ENCODE measurements at regions not wholly inside any gene's neighbourhood (a gene's known extent, or its start where the extent isn't known, plus 50 kb on each side); places are given as distances from the start of the nearest gene placed in this dataset.

DNA sequence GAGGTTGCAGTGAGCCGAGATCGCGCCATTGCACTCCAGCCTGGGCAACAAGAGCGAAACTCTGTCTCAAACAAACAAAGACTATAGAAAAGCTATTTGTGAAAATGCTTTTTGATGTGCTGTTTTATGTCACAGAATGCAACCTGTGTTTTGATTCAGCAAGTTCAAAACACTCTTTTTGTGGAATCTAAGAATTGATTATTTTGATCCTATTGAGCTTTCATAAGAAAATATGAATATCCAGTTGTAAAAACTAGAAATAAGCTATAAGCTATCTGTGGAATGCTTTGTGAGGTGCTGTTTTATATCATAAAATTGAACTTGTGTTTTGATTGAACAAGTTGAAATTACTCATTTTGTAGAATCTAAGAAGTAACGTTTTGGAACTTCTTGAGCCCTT lies 110.7 kb upstream of the VPREB1 start:
- Histone ChIP-seq H3K4me2 (ENCODE audit: low read length) (no peak overlapping the region), H3K23ac (ENCODE audit: low read length) (no peak overlapping the region), H4K8ac (ENCODE audit: low read depth, low read length) (no peak overlapping the region), H3K27ac (ENCODE audit: low read depth, low read length) (no peak overlapping the region), H3K36me3 (ENCODE audit: control insufficient read depth in 1 of 2, insufficient read depth in 2 of 2, low read length in 2 of 2) (no peaks in the 10 kb centered on the region), H3K9me3 (ENCODE audit: insufficient read depth, low read depth, low read length) (no peaks in the 10 kb centered on the region), H3K4ac (ENCODE audit: low read depth, low read length) (no peak overlapping the region), H3K79me2 (ENCODE audit: control insufficient read depth, insufficient read depth, low read length, poor library complexity) (no peaks in the 10 kb centered on the region), H2BK120ac (ENCODE audit: insufficient read depth, low read length, poor library complexity) (no peak overlapping the region), H3K14ac (ENCODE audit: low read length) (no peak overlapping the region), H4K12ac (ENCODE audit: low read depth, low read length) (no peak overlapping the region), H4K91ac (ENCODE audit: low read depth, low read length) (no peak overlapping the region), H3K18ac (ENCODE audit: low read length) (no peak overlapping the region), H2AFZ (ENCODE audit: insufficient read depth, low read length, poor library complexity) (no peak overlapping the region), H2BK5ac (ENCODE audit: low read depth, low read length, poor library complexity) (no peak overlapping the region), H3K4me1 (ENCODE audit: control insufficient read depth in 1 of 2, insufficient read depth in 2 of 2, low read length in 2 of 2) (no peaks in the 10 kb centered on the region), H3K9ac (ENCODE audit: low read length) (no peak overlapping the region), H3K79me1 (ENCODE audit: low read length) (no peaks in the 10 kb centered on the region), H3K27me3 (ENCODE audit: insufficient read depth, low read length) (no peaks in the 10 kb centered on the region), H3K4me3 (ENCODE audit: low read depth, low read length) (no peak overlapping the region), H2AK5ac (ENCODE audit: low read length) (no peak overlapping the region), H2BK12ac (ENCODE audit: low read length) (no peak overlapping the region)
- no peak for DNase-seq
- WGBS (ENCODE audit: extremely low coverage, insufficient coverage, insufficient read length): no CpG with 5 or more reads among the region's 5 CpGs

DNA sequence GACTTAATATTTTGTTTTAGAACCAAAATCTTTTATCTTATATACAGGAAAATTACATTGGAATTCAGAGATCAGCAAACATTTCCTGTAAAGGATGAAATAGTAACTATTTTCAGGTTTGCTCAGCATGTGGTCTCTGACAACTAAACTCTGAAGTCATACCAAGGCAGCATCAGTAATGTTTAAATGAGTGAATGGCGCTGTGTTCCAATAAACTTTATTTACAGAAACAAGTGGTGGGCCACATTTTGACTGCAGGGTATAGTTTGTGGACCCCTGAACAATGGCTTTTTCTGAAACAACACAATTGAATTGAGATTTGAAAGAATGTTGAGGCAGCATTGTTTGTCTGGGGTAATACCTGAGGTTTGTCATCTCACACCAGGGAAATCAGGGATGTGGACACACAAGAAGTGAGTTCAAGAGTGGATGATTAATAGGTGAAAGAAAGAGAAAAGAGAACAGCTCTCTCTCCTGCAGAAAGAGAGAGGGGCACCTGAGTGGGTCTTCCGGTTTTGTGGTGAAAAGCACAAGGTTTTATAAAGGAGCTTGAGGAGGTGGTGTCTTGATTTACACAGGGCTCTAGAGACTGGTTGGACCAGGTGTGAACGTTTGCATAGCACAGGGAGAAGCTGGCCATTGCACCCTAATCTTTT lies 113.5 kb upstream of the VPREB1 start:
- Histone ChIP-seq H3K27ac (ENCODE audit: low read depth, low read length) (no peak overlapping the region), H3K4me3 (ENCODE audit: low read depth, low read length) (no peak overlapping the region), H3K36me3 (ENCODE audit: control insufficient read depth in 1 of 2, insufficient read depth in 2 of 2, low read length in 2 of 2) (no peaks in the 10 kb centered on the region), H2BK12ac (ENCODE audit: low read length) (no peak overlapping the region), H2AFZ (ENCODE audit: insufficient read depth, low read length, poor library complexity) (no peak overlapping the region), H3K27me3 (ENCODE audit: insufficient read depth, low read length) (no peaks in the 10 kb centered on the region), H3K4ac (ENCODE audit: low read depth, low read length) (no peak overlapping the region), H3K14ac (ENCODE audit: low read length) (no peak overlapping the region), H3K9me3 (ENCODE audit: insufficient read depth, low read depth, low read length) (no peaks in the 10 kb centered on the region), H2BK120ac (ENCODE audit: insufficient read depth, low read length, poor library complexity) (no peak overlapping the region), H2BK5ac (ENCODE audit: low read depth, low read length, poor library complexity) (no peak overlapping the region), H4K12ac (ENCODE audit: low read depth, low read length) (no peak overlapping the region), H3K79me2 (ENCODE audit: control insufficient read depth, insufficient read depth, low read length, poor library complexity) (no peaks in the 10 kb centered on the region), H3K79me1 (ENCODE audit: low read length) (no peaks in the 10 kb centered on the region), H4K91ac (ENCODE audit: low read depth, low read length) (no peak overlapping the region), H4K8ac (ENCODE audit: low read depth, low read length) (no peak overlapping the region), H3K4me2 (ENCODE audit: low read length) (no peak overlapping the region), H2AK5ac (ENCODE audit: low read length) (no peak overlapping the region), H3K23ac (ENCODE audit: low read length) (no peak overlapping the region), H3K4me1 (ENCODE audit: control insufficient read depth in 1 of 2, insufficient read depth in 2 of 2, low read length in 2 of 2) (no peaks in the 10 kb centered on the region), H3K18ac (ENCODE audit: low read length) (no peak overlapping the region), H3K9ac (ENCODE audit: low read length) (no peak overlapping the region)
- WGBS (ENCODE audit: extremely low coverage, insufficient coverage, insufficient read length): no CpG with 5 or more reads among the region's 3 CpGs
- no peak for DNase-seq

DNA sequence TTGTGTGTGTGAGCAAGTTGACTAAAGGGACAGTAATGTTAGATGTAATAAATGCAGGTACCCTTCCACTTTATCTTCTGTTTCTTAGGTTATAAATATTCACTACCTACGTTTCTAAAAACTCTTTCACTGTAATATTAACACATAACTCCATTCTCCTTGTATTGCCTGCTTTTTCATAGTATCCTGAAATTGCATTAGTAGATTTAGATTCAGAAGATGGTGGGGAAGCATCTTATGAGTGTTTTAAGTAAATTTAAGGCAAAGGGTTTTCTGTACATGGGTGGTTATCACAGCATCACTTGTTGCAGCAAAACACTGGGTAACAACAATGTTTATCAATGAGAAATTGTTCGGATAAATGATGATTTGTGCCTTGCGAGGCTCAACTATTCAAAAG lies 115.2 kb upstream of the VPREB1 start:
- Histone ChIP-seq H3K4me2 (ENCODE audit: low read length) (no peak overlapping the region), H4K8ac (ENCODE audit: low read depth, low read length) (no peak overlapping the region), H3K23ac (ENCODE audit: low read length) (no peak overlapping the region), H3K79me1 (ENCODE audit: low read length) (no peaks in the 10 kb centered on the region), H2BK5ac (ENCODE audit: low read depth, low read length, poor library complexity) (no peak overlapping the region), H3K27ac (ENCODE audit: low read depth, low read length) (no peak overlapping the region), H3K18ac (ENCODE audit: low read length) (no peak overlapping the region), H2BK12ac (ENCODE audit: low read length) (no peak overlapping the region), H3K27me3 (ENCODE audit: insufficient read depth, low read length) (no peaks in the 10 kb centered on the region), H3K9ac (ENCODE audit: low read length) (no peak overlapping the region), H4K91ac (ENCODE audit: low read depth, low read length) (no peak overlapping the region), H3K4ac (ENCODE audit: low read depth, low read length) (no peak overlapping the region), H3K4me3 (ENCODE audit: low read depth, low read length) (no peak overlapping the region), H3K9me3 (ENCODE audit: insufficient read depth, low read depth, low read length) (peaks cover 2% of the 10 kb centered on the region), H3K36me3 (ENCODE audit: control insufficient read depth in 1 of 2, insufficient read depth in 2 of 2, low read length in 2 of 2) (no peaks in the 10 kb centered on the region), H2BK120ac (ENCODE audit: insufficient read depth, low read length, poor library complexity) (no peak overlapping the region), H3K4me1 (ENCODE audit: control insufficient read depth in 1 of 2, insufficient read depth in 2 of 2, low read length in 2 of 2) (no peaks in the 10 kb centered on the region), H3K79me2 (ENCODE audit: control insufficient read depth, insufficient read depth, low read length, poor library complexity) (no peaks in the 10 kb centered on the region), H2AK5ac (ENCODE audit: low read length) (no peak overlapping the region), H3K14ac (ENCODE audit: low read length) (no peak overlapping the region), H2AFZ (ENCODE audit: insufficient read depth, low read length, poor library complexity) (no peak overlapping the region), H4K12ac (ENCODE audit: low read depth, low read length) (no peak overlapping the region)
- no peak for DNase-seq
- 100% methylated on average over 1 of the region's 3 CpGs for WGBS (ENCODE audit: extremely low coverage, insufficient coverage, insufficient read length)

DNA sequence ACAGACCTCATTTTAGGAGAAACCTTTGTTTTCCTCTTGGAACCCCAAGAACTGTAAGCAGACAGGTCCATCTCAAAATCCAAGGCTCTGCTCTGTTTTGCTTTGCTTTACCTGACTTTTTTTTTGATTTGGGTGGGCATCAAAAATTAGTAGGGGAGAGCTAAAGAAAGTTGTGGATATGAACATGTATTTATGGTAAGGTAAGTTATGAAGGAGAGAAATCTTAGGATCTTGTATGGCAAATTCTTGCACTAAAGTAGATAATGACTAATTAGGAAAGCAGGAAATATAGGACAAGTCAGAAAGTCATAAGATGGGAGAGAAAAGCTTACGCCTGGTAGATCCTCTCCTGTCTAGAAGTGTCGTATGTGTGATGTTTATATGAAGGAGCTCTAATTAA lies 116.1 kb upstream of the VPREB1 start:
- Histone ChIP-seq H3K9ac (ENCODE audit: low read length) (no peak overlapping the region), H3K4me1 (ENCODE audit: control insufficient read depth in 1 of 2, insufficient read depth in 2 of 2, low read length in 2 of 2) (no peaks in the 10 kb centered on the region), H4K12ac (ENCODE audit: low read depth, low read length) (no peak overlapping the region), H3K27ac (ENCODE audit: low read depth, low read length) (no peak overlapping the region), H3K4me2 (ENCODE audit: low read length) (no peak overlapping the region), H3K4ac (ENCODE audit: low read depth, low read length) (no peak overlapping the region), H3K23ac (ENCODE audit: low read length) (no peak overlapping the region), H3K36me3 (ENCODE audit: control insufficient read depth in 1 of 2, insufficient read depth in 2 of 2, low read length in 2 of 2) (no peaks in the 10 kb centered on the region), H2AFZ (ENCODE audit: insufficient read depth, low read length, poor library complexity) (no peak overlapping the region), H2BK120ac (ENCODE audit: insufficient read depth, low read length, poor library complexity) (no peak overlapping the region), H3K79me2 (ENCODE audit: control insufficient read depth, insufficient read depth, low read length, poor library complexity) (no peaks in the 10 kb centered on the region), H4K91ac (ENCODE audit: low read depth, low read length) (no peak overlapping the region), H3K79me1 (ENCODE audit: low read length) (no peaks in the 10 kb centered on the region), H3K4me3 (ENCODE audit: low read depth, low read length) (no peak overlapping the region), H3K14ac (ENCODE audit: low read length) (no peak overlapping the region), H3K18ac (ENCODE audit: low read length) (no peak overlapping the region), H2BK5ac (ENCODE audit: low read depth, low read length, poor library complexity) (no peak overlapping the region), H2BK12ac (ENCODE audit: low read length) (no peak overlapping the region), H3K9me3 (ENCODE audit: insufficient read depth, low read depth, low read length) (peaks cover 2% of the 10 kb centered on the region), H3K27me3 (ENCODE audit: insufficient read depth, low read length) (no peaks in the 10 kb centered on the region), H2AK5ac (ENCODE audit: low read length) (no peak overlapping the region), H4K8ac (ENCODE audit: low read depth, low read length) (no peak overlapping the region)
- no CpG with 5 or more reads among the region's 2 CpGs for WGBS (ENCODE audit: extremely low coverage, insufficient coverage, insufficient read length)
- no peak for DNase-seq

Data from trophoblast cell (in vitro differentiated cells and primary cell).